H1 (cell line): ENCODE measurements at regions not wholly inside any gene's neighbourhood (a gene's known extent, or its start where the extent isn't known, plus 50 kb on each side); places are given as distances from the start of the nearest gene placed in this dataset.

Source experiments
- CTCF ChIA-PET: fragments of 300-600 bp; sonication (Branson Sonifier 250); formaldehyde crosslinking; loops from one replicate; lab custom pipeline; 2021; ENCODE audit not compliant: partially characterized antibody; lab: Charles Lee
- POLR2A ChIA-PET: fragments of 300-600 bp; sonication (Branson Sonifier 250); formaldehyde crosslinking; loops from one replicate; lab custom pipeline; 2021; ENCODE audit warnings: inconsistent platforms; ENCODE audit not compliant: partially characterized antibody; lab: Charles Lee
- DNase-seq, 2 experiments: peaks; one replicate each; pipeline versions ENCODE4 v3.0.0 to v3.0.0-alpha.2; 2010 to 2022; ENCODE audit warnings: low spot score in 2 of 2, low read depth in 1 of 2, mixed read lengths in 1 of 2
- FAIRE-seq: peaks from 2 replicates; lab custom pipeline; 2011; peaks lifted over from hg19 to GRCh38; lab: Jason Lieb, UNC
- H2AFZ ChIP-seq: 2 replicates; pipeline ENCODE4 v1.8.1; 2012; ENCODE audit warnings: low read length, inconsistent platforms
- H2AK5ac ChIP-seq: 2 replicates; pipeline ENCODE4 v1.6.1; 2013; ENCODE audit warnings: low read depth, low read length
- H2BK120ac ChIP-seq: replicated peaks from 2 replicates; pipeline ENCODE3; 2013; ENCODE audit warnings: low read depth, low read length, inconsistent platforms
- H2BK12ac ChIP-seq: 2 replicates; pipeline ENCODE4 v1.6.1; 2013; ENCODE audit warnings: low read depth, low read length
- H2BK15ac ChIP-seq: 2 replicates; pipeline ENCODE4 v1.6.1; 2013; ENCODE audit warnings: low read length
- H2BK20ac ChIP-seq: 2 replicates; pipeline ENCODE4 v1.6.1; 2013; ENCODE audit warnings: low read length
- H2BK5ac ChIP-seq: 2 replicates; pipeline ENCODE4 v1.6.1; 2013; ENCODE audit warnings: low read depth, low read length
- H3K14ac ChIP-seq: 2 replicates; pipeline ENCODE4 v1.6.1; 2013; ENCODE audit warnings: inconsistent platforms; ENCODE audit not compliant: insufficient read length
- H3K18ac ChIP-seq: 2 replicates; pipeline ENCODE4 v1.6.1; 2013; ENCODE audit warnings: low read length; ENCODE audit errors: extremely low read depth
- H3K23ac ChIP-seq: 2 replicates; pipeline ENCODE4 v1.6.1; 2013; ENCODE audit warnings: inconsistent platforms; ENCODE audit not compliant: insufficient read length
- H3K23me2 ChIP-seq: 2 replicates; pipeline ENCODE4 v1.6.1; 2013; ENCODE audit warnings: low read depth, low read length
- H3K27ac ChIP-seq: 2 replicates; pipeline ENCODE4 v1.6.1; 2011; ENCODE audit warnings: low read depth, low read length, inconsistent platforms
- H3K27me3 ChIP-seq, 4 experiments: replicated peaks in 1 of 4; 1 replicate in 1 of 4; 2 replicates in 3 of 4; pipeline versions ENCODE4 v1.6.1 to v1.8.1; 2011 to 2013; ENCODE audit warnings: low read length in 3 of 4, mild to moderate bottlenecking in 3 of 4, inconsistent platforms in 2 of 4, mixed read lengths in 2 of 4, moderate library complexity in 1 of 4; ENCODE audit not compliant: control insufficient read depth in 3 of 4, insufficient read depth in 3 of 4; ENCODE audit errors: extremely low read depth in 1 of 4
- H3K36me3 ChIP-seq, 4 experiments: 2 replicates each; pipeline versions ENCODE4 v1.6.1 to v1.8.1; 2011 to 2013; ENCODE audit warnings: mild to moderate bottlenecking in 4 of 4, low read length in 3 of 4, moderate library complexity in 2 of 4, control low read depth in 1 of 4, inconsistent platforms in 1 of 4; ENCODE audit not compliant: insufficient read depth in 4 of 4, control insufficient read depth in 2 of 4
- H3K4ac ChIP-seq: replicated peaks from 2 replicates; pipeline ENCODE3; 2013; ENCODE audit warnings: low read length, low read depth, mixed read lengths, inconsistent platforms; ENCODE audit not compliant: insufficient read length
- H3K4me1 ChIP-seq, 4 experiments: replicated peaks in 1 of 4; 1 replicate in 1 of 4; 2 replicates in 3 of 4; pipeline versions ENCODE4 v1.6.1 to v1.8.1; 2011 to 2013; ENCODE audit warnings: low read length in 3 of 4, inconsistent platforms in 2 of 4, mixed read lengths in 1 of 4; ENCODE audit not compliant: insufficient read depth in 4 of 4, control insufficient read depth in 3 of 4
- H3K4me2 ChIP-seq, 2 experiments: 2 replicates each; pipeline versions ENCODE4 v1.6.1 to v1.8.1; 2011 to 2013; ENCODE audit warnings: low read depth in 2 of 2, low read length in 2 of 2, control low read depth in 1 of 2, inconsistent platforms in 1 of 2, mild to moderate bottlenecking in 1 of 2; ENCODE audit not compliant: insufficient read depth in 1 of 2
- H3K4me3 ChIP-seq, 4 experiments: fragments of 200-600, 300-600 bp in 1 of 4; sonication (generic), shearing (Covaris generic), sonication (Bioruptor Twin) in 1 of 4; 2 replicates each; pipeline versions ENCODE4 v1.5.1 to v1.8.1; 2011 to 2016; ENCODE audit warnings: low read length in 4 of 4, low read depth in 3 of 4, control low read depth in 2 of 4, inconsistent platforms in 2 of 4, mild to moderate bottlenecking in 2 of 4, mixed read lengths in 1 of 4, moderate library complexity in 1 of 4; ENCODE audit not compliant: insufficient read depth in 2 of 4; ENCODE audit errors: extremely low read depth in 1 of 4
- H3K56ac ChIP-seq: replicated peaks from 2 replicates; pipeline ENCODE3; 2013; ENCODE audit warnings: low read depth, mild to moderate bottlenecking, mixed read lengths, low read length, inconsistent platforms; ENCODE audit not compliant: insufficient read length
- H3K79me1 ChIP-seq: 2 replicates; pipeline ENCODE4 v1.6.1; 2013; ENCODE audit warnings: low read depth, low read length, control low read depth
- H3K79me2 ChIP-seq, 2 experiments: 2 replicates each; pipeline versions ENCODE4 v1.6.1 to v1.8.1; 2012 to 2013; ENCODE audit warnings: low read length in 2 of 2, mild to moderate bottlenecking in 2 of 2, inconsistent platforms in 1 of 2; ENCODE audit not compliant: insufficient read depth in 2 of 2, control insufficient read depth in 1 of 2
- H3K9ac ChIP-seq, 4 experiments: replicated peaks in 1 of 4; 1 replicate in 1 of 4; 2 replicates in 3 of 4; pipeline versions ENCODE4 v1.6.1 to v1.8.1; 2011 to 2013; ENCODE audit warnings: low read depth in 3 of 4, low read length in 3 of 4, control low read depth in 2 of 4, mild to moderate bottlenecking in 2 of 4, moderate library complexity in 2 of 4, inconsistent platforms in 1 of 4; ENCODE audit errors: extremely low read depth in 1 of 4
- H3K9me3 ChIP-seq, 2 experiments: 2 replicates each; pipeline versions ENCODE4 v1.6.1 to v1.8.1; 2012 to 2013; ENCODE audit warnings: mild to moderate bottlenecking in 2 of 2, moderate library complexity in 2 of 2, control low read depth in 1 of 2, inconsistent platforms in 1 of 2, low read depth in 1 of 2, low read length in 1 of 2, mixed read lengths in 1 of 2; ENCODE audit not compliant: insufficient read depth in 2 of 2
- H4K20me1 ChIP-seq, 2 experiments: replicated peaks in 1 of 2; 2 replicates each; pipeline versions ENCODE3 to v1.8.1; 2011 to 2013; ENCODE audit warnings: inconsistent platforms in 2 of 2, low read length in 2 of 2, mild to moderate bottlenecking in 1 of 2; ENCODE audit not compliant: insufficient read depth in 2 of 2, control insufficient read depth in 1 of 2
- H4K5ac ChIP-seq: 2 replicates; pipeline ENCODE4 v1.6.1; 2013; ENCODE audit warnings: low read length, low read depth, mixed read lengths, inconsistent platforms; ENCODE audit not compliant: insufficient read length
- H4K8ac ChIP-seq: 2 replicates; pipeline ENCODE4 v1.8.0; 2013; ENCODE audit warnings: mild to moderate bottlenecking, moderate library complexity, low read length, inconsistent platforms; ENCODE audit not compliant: insufficient read depth; ENCODE audit errors: extremely low read depth
- H4K91ac ChIP-seq: replicated peaks from 2 replicates; pipeline ENCODE3; 2013; ENCODE audit warnings: low read length, mixed read lengths, inconsistent platforms; ENCODE audit not compliant: insufficient read length
- BCL11A ChIP-seq, 2 experiments: IDR thresholded peaks; one replicate each; pipeline ENCODE4 v1.6.1; 2011; ENCODE audit warnings: low read depth in 2 of 2, low read length in 2 of 2, mild to moderate bottlenecking in 2 of 2
- CTBP2 ChIP-seq: IDR thresholded peaks from 2 replicates; pipeline ENCODE4 v1.7.0; 2011; ENCODE audit warnings: borderline replicate concordance, mild to moderate bottlenecking, moderate library complexity, mixed read lengths, low read length; ENCODE audit not compliant: insufficient read depth, insufficient read length
- CTCF ChIP-seq, 3 experiments: IDR thresholded peaks; 1 replicate in 2 of 3; 2 replicates in 1 of 3; pipeline versions ENCODE4 v1.5.1 to v1.6.1; 2011; ENCODE audit warnings: low read length in 3 of 3, mild to moderate bottlenecking in 3 of 3, inconsistent platforms in 2 of 3, low read depth in 1 of 3, moderate library complexity in 1 of 3; ENCODE audit not compliant: insufficient read depth in 1 of 3; ENCODE audit errors: control extremely low read depth in 1 of 3
- EP300 ChIP-seq, 2 experiments: IDR thresholded peaks; 1 replicate in 1 of 2; 2 replicates in 1 of 2; pipeline ENCODE4 v1.6.1; 2011 to 2012; ENCODE audit warnings: low read depth in 2 of 2, low read length in 2 of 2, mild to moderate bottlenecking in 2 of 2, borderline replicate concordance in 1 of 2, inconsistent platforms in 1 of 2, moderate library complexity in 1 of 2
- HDAC2 ChIP-seq, 2 experiments: fragments of 300-600 bp in 1 of 2; sonication (generic) in 1 of 2; IDR thresholded peaks; 2 replicates each; pipeline ENCODE4 v1.6.1; 2011 to 2012; ENCODE audit warnings: low read depth in 2 of 2, low read length in 2 of 2, mild to moderate bottlenecking in 2 of 2, moderate library complexity in 2 of 2, borderline replicate concordance in 1 of 2, inconsistent platforms in 1 of 2
- HDAC6 ChIP-seq: IDR thresholded peaks from one replicate; pipeline ENCODE4 v1.7.1; 2012; ENCODE audit warnings: low read depth, mild to moderate bottlenecking, inconsistent platforms, low read length, moderate library complexity
- KDM1A ChIP-seq: fragments of 200-600, 300-600 bp; sonication (generic); IDR thresholded peaks from 2 replicates; pipeline ENCODE4 v1.7.1; 2016; ENCODE audit warnings: mild to moderate bottlenecking, low read length, borderline replicate concordance
- POLR2A ChIP-seq, 2 experiments: IDR thresholded peaks; 1 replicate in 1 of 2; 2 replicates in 1 of 2; pipeline ENCODE4 v1.6.1; 2011; ENCODE audit warnings: low read depth in 2 of 2, low read length in 2 of 2, mild to moderate bottlenecking in 2 of 2; ENCODE audit errors: control extremely low read depth in 1 of 2
- POLR2AphosphoS5 ChIP-seq: IDR thresholded peaks from 2 replicates; pipeline ENCODE4 v1.6.1; 2011; ENCODE audit warnings: low read depth, low read length
- SIN3A ChIP-seq, 2 experiments: IDR thresholded peaks in 1 of 2; conservative IDR thresholded peaks in 1 of 2; 2 replicates each; pipeline ENCODE4 v1.6.1; 2011 to 2012; ENCODE audit warnings: low read length in 2 of 2, improper control_type of control experiment in 1 of 2, low read depth in 1 of 2, mild to moderate bottlenecking in 1 of 2
- SP2 ChIP-seq: IDR thresholded peaks from 2 replicates; pipeline ENCODE4 v1.6.1; 2012; ENCODE audit warnings: mild to moderate bottlenecking, low read length, inconsistent platforms
- WGBS, 2 experiments: shearing (Covaris generic) in 1 of 2; methylation state at CpG; one replicate each; pipeline versions ENCODE4 v1.1.6 to v1.1.7; 2013 to 2015; ENCODE audit warnings: low lambda C conversion rate in 2 of 2, mixed read lengths in 2 of 2, inconsistent platforms in 1 of 2, low coverage in 1 of 2, missing lambda C conversion rate in 1 of 2; ENCODE audit not compliant: insufficient replicate concordance in 2 of 2, insufficient coverage in 1 of 2, insufficient read length in 1 of 2; ENCODE audit errors: extremely low coverage in 1 of 2, missing lambda C conversion rate in 1 of 2; 5-methylcytosine and 5-hydroxymethylcytosine counted together

DNA sequence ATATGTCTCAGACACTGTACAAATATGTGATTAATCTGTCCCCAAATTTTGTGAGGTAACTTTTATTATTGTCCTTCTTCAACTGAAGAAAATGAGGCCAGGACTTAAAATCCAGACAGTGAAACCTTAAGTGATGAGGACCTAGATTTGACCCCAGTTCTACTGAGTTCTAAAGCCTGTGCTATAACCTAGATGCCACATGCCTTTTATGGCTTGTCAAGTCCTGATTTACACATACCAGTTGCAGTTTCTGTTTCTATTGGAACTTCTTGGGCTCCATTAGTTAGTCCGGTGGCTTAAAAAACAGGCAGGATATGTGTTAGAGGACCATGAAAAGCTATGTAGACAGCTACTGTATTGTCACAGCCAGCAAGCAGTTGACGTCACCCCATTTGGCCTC, 436.5 kb upstream of the KLHL1 start:
- H2BK12ac ChIP-seq: no peak overlapping the region
- FAIRE-seq (no peak), DNase-seq (no peak)
- H3K4ac ChIP-seq: no peak overlapping the region
- no peaks in the 10 kb centered on the region for H3K36me3 ChIP-seq
- H3K9ac ChIP-seq: no peak overlapping the region
- 90% methylated on average over 2 of the region's 2 CpGs; no CpG with 5 or more reads in 1 of the 2 experiments for WGBS, 2 experiments
- H3K79me2 ChIP-seq: no peaks in the 10 kb centered on the region
- no peak overlapping the region for H2BK15ac ChIP-seq
- no peak overlapping the region for H3K4me3 ChIP-seq
- ChIA-PET CTCF (interaction anchor here (1.0 to 1.3 kb wide), 2 partner anchors 16 to 157 kb away, joined by 3 read pairs; no protein-coding TSS in a partner anchor), POLR2A (no interaction called here)
- H3K4me2 ChIP-seq: no peak overlapping the region
- no peak overlapping the region for H2BK120ac ChIP-seq
- no peaks in the 10 kb centered on the region for H3K27me3 ChIP-seq
- H3K56ac ChIP-seq: no peak overlapping the region
- H3K79me1 ChIP-seq: no peaks in the 10 kb centered on the region
- H2BK20ac ChIP-seq: no peak overlapping the region
- H3K4me1 ChIP-seq: no peaks in the 10 kb centered on the region
- no peak overlapping the region for H3K18ac ChIP-seq
- H4K20me1 ChIP-seq: no peaks in the 10 kb centered on the region
- H4K5ac ChIP-seq: no peak overlapping the region
- no peak overlapping the region for H3K23ac ChIP-seq
- H2BK5ac ChIP-seq: no peak overlapping the region
- H4K8ac ChIP-seq: no peak overlapping the region
- no peak overlapping the region for H4K91ac ChIP-seq
- no peaks in the 10 kb centered on the region for H3K23me2 ChIP-seq
- 0 out of 2 replicates have a peak overlapping the region, but pooled peaks have one; percentile 63 for H2AFZ ChIP-seq
- no peak overlapping the region for H3K14ac ChIP-seq
- H3K9me3 ChIP-seq: no peaks in the 10 kb centered on the region
- no peak overlapping the region for H3K27ac ChIP-seq
- no peak overlapping the region for H2AK5ac ChIP-seq
- TF ChIP-seq KDM1A (no peak), CTCF (IDR thresholded peaks at IDR 0.05; ENCODE audit: control extremely low read depth in 1 of 3, insufficient read depth in 1 of 3, low read depth in 1 of 3, low read length in 3 of 3) (no peak), SP2 (no peak), SIN3A (conservative IDR thresholded peaks at IDR 0.05 in 1 of 2, IDR thresholded peaks at IDR 0.05 in 1 of 2; ENCODE audit: low read depth in 1 of 2, low read length in 2 of 2) (no peak), CTBP2 (no peak), BCL11A (IDR thresholded peaks at IDR 0.05; ENCODE audit: low read depth in 2 of 2, low read length in 2 of 2) (no peak), POLR2A (IDR thresholded peaks at IDR 0.05; ENCODE audit: control extremely low read depth in 1 of 2, low read depth in 2 of 2, low read length in 2 of 2) (no peak), EP300 (IDR thresholded peaks at IDR 0.05; ENCODE audit: borderline replicate concordance in 1 of 2, low read depth in 2 of 2, low read length in 2 of 2) (no peak), HDAC6 (no peak), POLR2AphosphoS5 (no peak), HDAC2 (IDR thresholded peaks at IDR 0.05; ENCODE audit: borderline replicate concordance in 1 of 2, low read depth in 2 of 2, low read length in 2 of 2) (no peak)
